ENCODE measurements at regions not wholly inside any gene's neighbourhood (a gene's known extent, or its start where the extent isn't known, plus 50 kb on each side); places are given as distances from the start of the nearest gene placed in this dataset.

DNA sequence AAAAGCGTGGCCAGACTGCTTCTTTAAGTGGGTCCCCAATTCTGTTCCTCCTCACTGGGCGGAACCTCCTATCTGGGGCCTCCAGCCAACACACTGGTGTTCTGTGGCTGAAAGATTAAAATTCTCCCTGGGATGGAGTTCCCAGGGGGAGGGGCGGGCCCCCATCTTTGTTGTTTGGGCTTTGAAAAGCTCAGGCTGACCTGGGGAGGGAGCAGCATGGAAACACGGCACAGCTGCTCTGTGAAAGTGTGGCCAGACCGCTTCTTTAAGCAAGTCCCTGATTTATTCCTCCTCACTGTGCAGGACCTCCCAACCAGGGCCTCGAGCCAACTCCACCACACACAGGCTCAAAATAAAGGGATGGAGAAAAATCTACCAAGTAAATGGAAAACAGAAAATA lies 219.5 kb downstream of the TMEM47 start:
- Histone ChIP-seq H3K9ac (no peak overlapping the region), H3K27ac (no peak overlapping the region), H2AFZ (ENCODE audit: low read depth) (no peak overlapping the region), H3K36me3 (ENCODE audit: insufficient read depth) (no peaks in the 10 kb centered on the region), H3K4me2 (no peak overlapping the region), H3K4me1 (ENCODE audit: low read depth, poor library complexity, severe bottlenecking) (no peaks in the 10 kb centered on the region), H3K27me3 (ENCODE audit: insufficient read depth, low read depth) (no peaks in the 10 kb centered on the region), H3K4me3 (IDR thresholded peaks at IDR 0.05; ENCODE audit: insufficient read depth, low read depth, low read length) (no peak overlapping the region), H3K79me2 (ENCODE audit: insufficient read depth, low read depth) (no peaks in the 10 kb centered on the region), H4K20me1 (ENCODE audit: insufficient read depth) (no peaks in the 10 kb centered on the region)
- no peak for TF ChIP-seq CTCF (conservative IDR thresholded peaks at IDR 0.05; ENCODE audit: low read depth, low read length)

DNA sequence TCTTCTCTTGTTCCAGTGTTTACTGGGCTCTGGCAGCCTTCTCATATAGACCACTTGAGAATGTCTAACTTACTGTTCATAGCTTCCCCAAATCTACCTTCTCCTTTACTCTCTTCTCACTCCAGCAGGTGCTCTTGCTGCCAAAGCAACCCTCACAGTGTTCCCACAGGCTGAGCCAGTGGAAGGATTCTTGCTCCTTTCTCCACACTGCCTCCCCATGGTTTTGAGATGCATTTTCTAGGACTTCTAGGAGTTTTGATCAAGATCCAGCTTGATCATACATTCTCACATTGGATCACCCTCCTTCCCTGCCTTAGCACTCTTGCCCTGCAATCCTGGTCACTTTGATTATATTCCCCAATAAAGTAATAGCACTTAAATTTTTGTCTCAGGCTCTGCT lies 230.8 kb downstream of the TMEM47 start:
- Histone ChIP-seq H3K9ac (no peak overlapping the region), H3K4me1 (ENCODE audit: low read depth, poor library complexity, severe bottlenecking) (no peaks in the 10 kb centered on the region), H3K79me2 (ENCODE audit: insufficient read depth, low read depth) (no peaks in the 10 kb centered on the region), H2AFZ (ENCODE audit: low read depth) (no peak overlapping the region), H3K36me3 (ENCODE audit: insufficient read depth) (no peaks in the 10 kb centered on the region), H3K27ac (no peak overlapping the region), H3K4me2 (no peak overlapping the region), H4K20me1 (ENCODE audit: insufficient read depth) (no peaks in the 10 kb centered on the region), H3K4me3 (IDR thresholded peaks at IDR 0.05; ENCODE audit: insufficient read depth, low read depth, low read length) (no peak overlapping the region), H3K27me3 (ENCODE audit: insufficient read depth, low read depth) (no peaks in the 10 kb centered on the region)
- no peak for TF ChIP-seq CTCF (conservative IDR thresholded peaks at IDR 0.05; ENCODE audit: low read depth, low read length)

DNA sequence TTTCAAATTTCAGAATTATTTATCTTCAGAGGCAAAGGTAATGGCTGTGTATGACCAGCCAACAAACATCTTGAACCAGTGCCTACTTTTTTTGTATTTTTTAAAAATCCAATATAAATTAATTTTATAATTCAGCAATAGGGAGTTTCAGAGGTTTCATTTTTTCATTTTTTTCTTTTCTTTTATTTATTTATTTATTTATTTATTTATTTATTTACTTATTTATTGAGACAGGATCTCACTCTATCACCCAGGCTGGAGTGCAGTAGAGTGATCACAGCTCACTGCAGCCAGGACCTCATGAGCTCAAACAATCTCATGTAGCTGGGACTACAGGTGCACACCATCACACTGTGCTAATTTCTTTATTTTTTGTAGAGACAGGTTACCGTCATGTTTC lies 250.5 kb downstream of the TMEM47 start:
- Histone ChIP-seq H4K20me1 (ENCODE audit: insufficient read depth) (no peaks in the 10 kb centered on the region), H2AFZ (ENCODE audit: low read depth) (no peak overlapping the region), H3K79me2 (ENCODE audit: insufficient read depth, low read depth) (no peaks in the 10 kb centered on the region), H3K27me3 (ENCODE audit: insufficient read depth, low read depth) (no peaks in the 10 kb centered on the region), H3K9ac (no peak overlapping the region), H3K27ac (no peak overlapping the region), H3K4me3 (IDR thresholded peaks at IDR 0.05; ENCODE audit: insufficient read depth, low read depth, low read length) (no peak overlapping the region), H3K4me2 (no peak overlapping the region), H3K36me3 (ENCODE audit: insufficient read depth) (no peaks in the 10 kb centered on the region), H3K4me1 (ENCODE audit: low read depth, poor library complexity, severe bottlenecking) (no peaks in the 10 kb centered on the region)
- TF ChIP-seq CTCF (conservative IDR thresholded peaks at IDR 0.05; ENCODE audit: low read depth, low read length): no peak

DNA sequence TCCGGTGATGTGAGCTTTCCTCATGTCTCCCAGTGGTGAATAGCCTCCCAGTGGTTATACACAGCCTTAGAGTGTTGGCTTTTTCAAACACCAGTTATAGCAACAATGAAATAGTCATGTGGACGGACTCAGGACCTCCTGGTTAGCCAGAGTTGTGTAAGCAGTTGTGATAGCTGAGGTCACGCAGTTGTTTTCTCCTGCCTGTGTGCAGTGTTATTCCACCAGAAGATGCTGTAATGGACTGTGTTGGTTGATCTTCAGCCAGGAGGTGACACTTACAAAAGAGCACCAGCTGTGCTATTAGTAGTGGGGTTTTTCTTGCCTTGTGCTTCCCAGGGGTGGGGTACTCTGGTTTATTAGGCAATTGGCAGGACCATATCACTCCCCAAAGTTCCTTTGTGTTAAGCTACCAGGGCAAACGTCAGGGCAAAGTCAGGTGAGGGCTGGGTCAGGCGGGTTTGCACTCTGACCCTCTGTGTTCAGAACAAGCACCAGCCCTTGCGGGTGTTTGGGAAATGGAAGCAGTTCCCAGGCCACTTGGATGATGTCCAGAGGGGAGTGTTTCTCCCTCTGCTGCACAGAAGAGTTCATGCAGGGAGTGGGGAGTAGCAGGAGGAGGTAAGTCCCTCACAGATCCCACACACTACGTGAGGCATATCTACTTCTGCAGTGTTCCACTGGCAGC lies 252.6 kb downstream of the TMEM47 start:
- Histone ChIP-seq H4K20me1 (ENCODE audit: insufficient read depth) (no peaks in the 10 kb centered on the region), H3K36me3 (ENCODE audit: insufficient read depth) (no peaks in the 10 kb centered on the region), H2AFZ (ENCODE audit: low read depth) (no peak overlapping the region), H3K4me1 (ENCODE audit: low read depth, poor library complexity, severe bottlenecking) (no peaks in the 10 kb centered on the region), H3K4me2 (no peak overlapping the region), H3K27ac (no peak overlapping the region), H3K4me3 (IDR thresholded peaks at IDR 0.05; ENCODE audit: insufficient read depth, low read depth, low read length) (no peak overlapping the region), H3K79me2 (ENCODE audit: insufficient read depth, low read depth) (no peaks in the 10 kb centered on the region), H3K9ac (no peak overlapping the region), H3K27me3 (ENCODE audit: insufficient read depth, low read depth) (no peaks in the 10 kb centered on the region)
- TF ChIP-seq CTCF (conservative IDR thresholded peaks at IDR 0.05; ENCODE audit: low read depth, low read length): no peak
